ENCODE measurements at regions not wholly inside any gene's neighbourhood (a gene's known extent, or its start where the extent isn't known, plus 50 kb on each side); places are given as distances from the start of the nearest gene placed in this dataset.

GRCh38 chr12:53803194-53803593, 51.4 kb upstream of the CISTR start:
- POLR2A ChIA-PET: no interaction called here
- H3K36me3 ChIP-seq (ENCODE audit: control insufficient read depth, insufficient read depth, low read length): no peaks in the 10 kb centered on the region
- CTCF ChIA-PET: interaction anchor here (1.0 to 1.2 kb wide), 2 partner anchors 11 to 101 kb away, joined by 3 read pairs; no protein-coding TSS in a partner anchor
- H3K27me3 ChIP-seq (ENCODE audit: control insufficient read depth, insufficient read depth, low read length): peaks cover 31% of the 10 kb centered on the region
- DNase-seq (ENCODE audit: low read depth): no peak
- TF ChIP-seq CTCF (IDR thresholded peaks at IDR 0.05; ENCODE audit: insufficient read depth, low read depth, low read length): no peak
- no peak overlapping the region for H3K4me3 ChIP-seq (ENCODE audit: low read depth, low read length)

- no peak overlapping the region for H3K4me3 ChIP-seq (ENCODE audit: low read depth, low read length)
- peaks cover 29% of the 10 kb centered on the region for H3K27me3 ChIP-seq (ENCODE audit: control insufficient read depth, insufficient read depth, low read length)
- POLR2A ChIA-PET: no interaction called here
- H3K36me3 ChIP-seq (ENCODE audit: control insufficient read depth, insufficient read depth, low read length): no peaks in the 10 kb centered on the region
- DNase-seq (ENCODE audit: low read depth): no peak
- TF ChIP-seq CTCF (IDR thresholded peaks at IDR 0.05; ENCODE audit: insufficient read depth, low read depth, low read length): no peak
- CTCF ChIA-PET: interaction anchor here (1.0 to 1.2 kb wide), 2 partner anchors 11 to 102 kb away, joined by 3 read pairs; no protein-coding TSS in a partner anchor
These were observed 51.9 kb upstream of the CISTR start for GRCh38 chr12:53803703-53804102.

GRCh38 chr12:53804429-53804828, 52.6 kb upstream of the CISTR start:
- ChIA-PET CTCF (interaction anchor here (0.8 to 1.3 kb wide), 3 partner anchors 20 to 58 kb away, joined by 3 to 4 read pairs (median 3); no protein-coding TSS in a partner anchor), POLR2A (no interaction called here)
- DNase-seq (ENCODE audit: low read depth): no peak
- peaks cover 28% of the 10 kb centered on the region for H3K27me3 ChIP-seq (ENCODE audit: control insufficient read depth, insufficient read depth, low read length)
- TF ChIP-seq CTCF (IDR thresholded peaks at IDR 0.05; ENCODE audit: insufficient read depth, low read depth, low read length): no peak
- H3K4me3 ChIP-seq (ENCODE audit: low read depth, low read length): no peak overlapping the region
- H3K36me3 ChIP-seq (ENCODE audit: control insufficient read depth, insufficient read depth, low read length): no peaks in the 10 kb centered on the region

- no peaks in the 10 kb centered on the region for H3K36me3 ChIP-seq (ENCODE audit: control insufficient read depth, insufficient read depth, low read length)
- POLR2A ChIA-PET: no interaction called here
- no peak for TF ChIP-seq CTCF (IDR thresholded peaks at IDR 0.05; ENCODE audit: insufficient read depth, low read depth, low read length)
- peaks cover 27% of the 10 kb centered on the region for H3K27me3 ChIP-seq (ENCODE audit: control insufficient read depth, insufficient read depth, low read length)
- CTCF ChIA-PET: interaction anchor here (0.8 to 1.7 kb wide), 4 partner anchors 20 to 396 kb away, joined by 3 to 4 read pairs (median 3); no protein-coding TSS in a partner anchor
- H3K4me3 ChIP-seq (ENCODE audit: low read depth, low read length): no peak overlapping the region
- DNase-seq (ENCODE audit: low read depth): no peak
These were observed 53.3 kb upstream of the CISTR start for GRCh38 chr12:53805067-53805466.

- Histone ChIP-seq H3K4me3 (ENCODE audit: low read depth, low read length) (no peak overlapping the region), H3K36me3 (ENCODE audit: control insufficient read depth, insufficient read depth, low read length) (no peaks in the 10 kb centered on the region), H3K27me3 (ENCODE audit: control insufficient read depth, insufficient read depth, low read length) (peaks cover 30% of the 10 kb centered on the region)
- no peak for DNase-seq (ENCODE audit: low read depth)
- CTCF ChIA-PET: interaction anchor here (0.6 to 1.7 kb wide), 8 partner anchors 14 to 430 kb away, joined by 3 to 4 read pairs (median 3); no protein-coding TSS in a partner anchor
- TF ChIP-seq CTCF (IDR thresholded peaks at IDR 0.05; ENCODE audit: insufficient read depth, low read depth, low read length): no peak
- POLR2A ChIA-PET: no interaction called here
These were observed 54.0 kb upstream of the CISTR start for GRCh38 chr12:53805791-53806190.
